Kidney (tissue), 13 donors: ENCODE measurements at regions not wholly inside any gene's neighbourhood (a gene's known extent, or its start where the extent isn't known, plus 50 kb on each side); places are given as distances from the start of the nearest gene placed in this dataset.

Experiments used
- DNase-seq, 5 donors: peaks; one replicate each; pipeline ENCODE4 v3.0.0-alpha.2; 2013 to 2020
- FAIRE-seq: peaks from 2 replicates; lab custom pipeline; 2012; peaks lifted over from hg19 to GRCh38; lab: Jason Lieb, UNC
- H3K27ac ChIP-seq, 2 donors: one replicate each; pipeline ENCODE4 v1.7.0; 2013; ENCODE audit warnings: low read depth in 2 of 2, low read length in 2 of 2, inconsistent platforms in 1 of 2
- H3K27me3 ChIP-seq: one replicate; pipeline ENCODE4 v1.7.1; 2013; ENCODE audit warnings: low read length, inconsistent platforms; ENCODE audit not compliant: control insufficient read depth, insufficient read depth
- H3K36me3 ChIP-seq, 3 donors: one replicate each; pipeline versions ENCODE4 v1.7.0 to v1.7.1; 2013; ENCODE audit warnings: low read length in 3 of 3, control low read depth in 1 of 3, inconsistent platforms in 1 of 3; ENCODE audit not compliant: insufficient read depth in 3 of 3, control insufficient read depth in 2 of 3
- H3K4me1 ChIP-seq, 3 donors: one replicate each; pipeline versions ENCODE4 v1.7.0 to v1.7.1; 2013; ENCODE audit warnings: low read length in 3 of 3, inconsistent platforms in 1 of 3, low read depth in 1 of 3; ENCODE audit not compliant: control insufficient read depth in 2 of 3, insufficient read depth in 2 of 3
- H3K4me3 ChIP-seq, 3 donors: one replicate each; pipeline versions ENCODE4 v1.7.0 to v1.8.1; 2013; ENCODE audit warnings: low read length in 3 of 3, control low read depth in 1 of 3, inconsistent platforms in 1 of 3
- H3K9ac ChIP-seq, 3 donors: one replicate each; pipeline versions ENCODE4 v1.7.0 to v1.7.1; 2013; ENCODE audit warnings: low read length in 3 of 3, control low read depth in 1 of 3, inconsistent platforms in 1 of 3
- H3K9me3 ChIP-seq, 3 donors: one replicate each; pipeline versions ENCODE4 v1.7.0 to v1.7.1; 2013; ENCODE audit warnings: low read length in 3 of 3, control low read depth in 1 of 3, inconsistent platforms in 1 of 3; ENCODE audit not compliant: control insufficient read depth in 2 of 3, insufficient read depth in 1 of 3
- CTCF ChIP-seq: IDR thresholded peaks from 3 replicates; pipeline ENCODE4 v1.5.1; 2012; ENCODE audit warnings: mild to moderate bottlenecking, moderate library complexity, borderline replicate concordance; ENCODE audit not compliant: insufficient read depth; ENCODE audit errors: extremely low read depth
- intact Hi-C: fragments of 100-400 bp; cut with DNase I; formaldehyde crosslinking; loops from one replicate; pipeline ENCODE4 v1.11.1; 2022
- donor health status: control.
- donor health status: control.
- donor health status: control.
- donor health status: control.
- donor health status: control.
- donor health status: DM: yes; HTN: yes; CAD: no.
- donor health status: Normal renal cell carcinoma (clear cell type).

- no peaks in the 10 kb centered on the region for H3K27me3 ChIP-seq
- DNase-seq (no peak), FAIRE-seq (no peak)
- TF ChIP-seq CTCF = no peak
- intact Hi-C loops = no loop called here
- H3K9me3 ChIP-seq = no peaks in the 10 kb centered on the region
- no peak overlapping the region for H3K9ac ChIP-seq
- H3K4me1 ChIP-seq = no peaks in the 10 kb centered on the region
- no peaks in the 10 kb centered on the region for H3K36me3 ChIP-seq
- no peak overlapping the region for H3K27ac ChIP-seq
- no peak overlapping the region for H3K4me3 ChIP-seq
Measured at GRCh38 chr1:22386774-22387173, 64.9 kb upstream of the ZBTB40 start.

- no peaks in the 10 kb centered on the region for H3K27me3 ChIP-seq
- no peak for FAIRE-seq
- H3K4me1 ChIP-seq = no peaks in the 10 kb centered on the region
- no peak overlapping the region for H3K9ac ChIP-seq
- H3K4me3 ChIP-seq = no peak overlapping the region
- H3K27ac ChIP-seq = no peak overlapping the region
- no peaks in the 10 kb centered on the region for H3K36me3 ChIP-seq
- no peaks in the 10 kb centered on the region for H3K9me3 ChIP-seq
- TF ChIP-seq CTCF = no peak
- DNase-seq = no peak
- intact Hi-C loops = no loop called here
Measured at GRCh38 chr1:22387919-22388580, 63.6 kb upstream of the ZBTB40 start.

GRCh38 chr1:22388671-22389450 is 62.8 kb upstream of the ZBTB40 start:
- TF ChIP-seq CTCF = no peak
- FAIRE-seq = no peak

More at GRCh38 chr1:22388671-22389450, 62.8 kb upstream of the ZBTB40 start:
- Histone ChIP-seq H3K27ac (no peak overlapping the region), H3K9ac (no peak overlapping the region), H3K27me3 (no peaks in the 10 kb centered on the region), H3K9me3 (no peaks in the 10 kb centered on the region), H3K4me3 (no peak overlapping the region), H3K36me3 (no peaks in the 10 kb centered on the region), H3K4me1 (no peaks in the 10 kb centered on the region)
- DNase-seq = no peak
- intact Hi-C loops = no loop called here
